AG04450 (cell line): ENCODE measurements at regions not wholly inside any gene's neighbourhood (a gene's known extent, or its start where the extent isn't known, plus 50 kb on each side); places are given as distances from the start of the nearest gene placed in this dataset.

ENCODE experiments used
- CTCF ChIA-PET: fragments of 300-600, 350-600 bp; formaldehyde crosslinking; extraction: SDS; loops from one replicate; lab custom pipeline; 2022; ENCODE audit warnings: antibody characterized with exemption, inconsistent platforms; lab: Charles Lee
- POLR2A ChIA-PET: fragments of 350-600 bp; formaldehyde crosslinking; extraction: SDS; loops from one replicate; lab custom pipeline; 2021; ENCODE audit warnings: antibody characterized with exemption, inconsistent platforms; lab: Yijun Ruan, JAX
- DNase-seq: peaks from one replicate; pipeline ENCODE4 v3.0.0-alpha.2; 2011; ENCODE audit warnings: low read depth, low spot score
- H3K27ac ChIP-seq: one replicate; pipeline ENCODE4 v1.5.1; 2012; ENCODE audit warnings: low read depth, low read length, control low read depth
- H3K27me3 ChIP-seq: one replicate; pipeline ENCODE4 v1.6.0; 2012; ENCODE audit warnings: low read length; ENCODE audit not compliant: control insufficient read depth, insufficient read depth
- H3K4me3 ChIP-seq: 2 replicates; pipeline ENCODE4 v1.5.1; 2011; ENCODE audit warnings: mild to moderate bottlenecking, low read depth, low read length, control low read depth
- H3K9me3 ChIP-seq: 2 replicates; pipeline ENCODE4 v1.5.1; 2012; ENCODE audit warnings: low read length; ENCODE audit not compliant: control insufficient read depth, insufficient read depth
- TF ChIP-seq, protein P1 (sequence below): IDR thresholded peaks from 2 replicates; pipeline ENCODE4 v1.5.1; 2011; ENCODE audit warnings: low read depth, low read length, control low read depth, inconsistent platforms

DNA sequence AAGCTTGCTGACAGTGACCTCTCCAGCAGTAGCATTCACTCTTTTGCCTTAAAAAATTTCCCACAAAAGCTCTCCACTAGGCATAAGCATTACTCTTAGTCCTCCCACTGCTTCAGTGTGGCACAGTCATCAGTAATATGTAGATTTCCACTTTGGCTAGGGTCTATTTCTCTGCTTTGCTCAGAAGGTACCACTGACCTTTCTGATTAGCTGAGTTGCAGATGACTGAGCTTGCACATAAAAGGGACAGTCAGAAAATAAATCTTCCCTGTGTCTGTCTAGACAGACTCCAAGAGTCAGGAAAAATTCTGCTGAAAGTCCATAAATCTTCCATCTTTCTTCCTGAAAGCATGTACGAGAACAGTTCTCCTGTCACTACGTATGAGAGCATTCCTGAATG, 56.6 kb upstream of the APP start:
- Histone ChIP-seq H3K27ac (no peak overlapping the region), H3K9me3 (no peaks in the 10 kb centered on the region), H3K4me3 (no peak overlapping the region), H3K27me3 (no peaks in the 10 kb centered on the region)
- CTCF ChIA-PET, result interaction anchor here (0.6 kb wide), 1 partner anchor 337 kb away, joined by 5 read pairs; no protein-coding TSS in a partner anchor
- DNase-seq, result no peak
- POLR2A ChIA-PET, result no interaction called here
- TF ChIP-seq, protein P1, sequence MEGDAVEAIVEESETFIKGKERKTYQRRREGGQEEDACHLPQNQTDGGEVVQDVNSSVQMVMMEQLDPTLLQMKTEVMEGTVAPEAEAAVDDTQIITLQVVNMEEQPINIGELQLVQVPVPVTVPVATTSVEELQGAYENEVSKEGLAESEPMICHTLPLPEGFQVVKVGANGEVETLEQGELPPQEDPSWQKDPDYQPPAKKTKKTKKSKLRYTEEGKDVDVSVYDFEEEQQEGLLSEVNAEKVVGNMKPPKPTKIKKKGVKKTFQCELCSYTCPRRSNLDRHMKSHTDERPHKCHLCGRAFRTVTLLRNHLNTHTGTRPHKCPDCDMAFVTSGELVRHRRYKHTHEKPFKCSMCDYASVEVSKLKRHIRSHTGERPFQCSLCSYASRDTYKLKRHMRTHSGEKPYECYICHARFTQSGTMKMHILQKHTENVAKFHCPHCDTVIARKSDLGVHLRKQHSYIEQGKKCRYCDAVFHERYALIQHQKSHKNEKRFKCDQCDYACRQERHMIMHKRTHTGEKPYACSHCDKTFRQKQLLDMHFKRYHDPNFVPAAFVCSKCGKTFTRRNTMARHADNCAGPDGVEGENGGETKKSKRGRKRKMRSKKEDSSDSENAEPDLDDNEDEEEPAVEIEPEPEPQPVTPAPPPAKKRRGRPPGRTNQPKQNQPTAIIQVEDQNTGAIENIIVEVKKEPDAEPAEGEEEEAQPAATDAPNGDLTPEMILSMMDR, result no peak

DNA sequence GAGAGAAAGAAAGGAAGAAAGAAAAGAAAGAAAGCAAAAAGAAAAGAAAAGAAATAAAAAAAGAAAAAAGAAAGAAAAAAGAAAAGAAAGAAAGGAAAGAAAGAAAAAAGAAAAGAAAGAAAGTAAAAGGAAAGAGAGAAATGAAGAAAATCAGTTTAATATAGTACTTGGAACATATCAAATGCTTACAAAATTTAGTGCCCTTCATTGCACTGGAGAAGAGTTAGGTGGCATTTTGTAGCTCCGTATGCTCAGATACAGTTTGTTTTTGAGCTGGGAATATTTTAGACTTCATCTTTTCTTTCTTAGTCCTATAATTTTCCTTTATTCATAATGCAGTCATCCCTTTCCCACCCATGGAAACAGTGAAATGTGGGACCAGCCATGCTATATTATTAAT, 56.2 kb upstream of the APP start:
- Histone ChIP-seq H3K4me3 (no peak overlapping the region), H3K27me3 (no peaks in the 10 kb centered on the region), H3K27ac (no peak overlapping the region), H3K9me3 (no peaks in the 10 kb centered on the region)
- ChIA-PET POLR2A (no interaction called here), CTCF (interaction anchor here (0.6 kb wide), 1 partner anchor 337 kb away, joined by 5 read pairs; no protein-coding TSS in a partner anchor)
- no peak for DNase-seq
- TF ChIP-seq, protein P1, result no peak

DNA sequence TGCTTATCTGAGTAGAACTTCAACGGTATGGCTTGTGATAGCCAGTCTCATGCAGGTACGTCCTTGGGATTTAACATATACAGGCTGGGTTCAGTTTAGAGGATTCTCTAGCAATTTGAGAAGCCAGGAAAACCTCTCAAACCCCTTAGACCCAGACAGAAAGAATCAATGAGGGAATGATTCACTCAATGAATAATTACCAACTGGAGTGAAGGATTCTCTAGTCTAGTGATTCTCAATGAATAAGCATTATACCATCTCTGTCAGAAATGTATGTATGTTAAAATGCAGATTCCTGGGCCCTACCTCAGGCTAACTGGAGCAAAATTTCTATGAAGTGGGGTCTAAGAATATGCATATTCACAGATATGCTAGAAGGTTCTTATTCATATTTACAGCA, 54.5 kb upstream of the APP start:
- Histone ChIP-seq H3K9me3 (no peaks in the 10 kb centered on the region), H3K4me3 (no peak overlapping the region), H3K27me3 (no peaks in the 10 kb centered on the region), H3K27ac (no peak overlapping the region)
- no peak for DNase-seq
- TF ChIP-seq, protein P1, result no peak
- POLR2A ChIA-PET, result no interaction called here
- CTCF ChIA-PET, result no interaction called here

DNA sequence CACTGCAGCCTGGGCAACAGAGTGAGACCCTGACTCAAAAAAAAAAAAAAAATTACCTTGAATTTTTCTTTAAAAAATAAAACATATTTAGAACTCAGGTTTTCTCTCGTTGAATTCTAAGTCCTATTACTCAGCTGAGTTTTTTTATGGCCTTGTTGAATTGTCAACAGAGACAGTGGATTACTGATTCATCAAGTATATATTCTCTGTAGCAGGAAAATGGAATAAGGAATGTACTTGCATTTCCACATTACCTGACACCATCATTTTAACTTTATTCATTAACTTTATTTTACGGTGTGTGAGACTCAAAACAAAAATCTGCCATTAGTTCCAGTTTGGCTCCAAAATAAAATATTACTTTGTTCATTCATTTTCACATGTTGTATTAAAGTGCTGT, 53.8 kb upstream of the APP start:
- ChIA-PET CTCF (no interaction called here), POLR2A (no interaction called here)
- H3K27ac ChIP-seq, result no peak overlapping the region
- no peaks in the 10 kb centered on the region for H3K27me3 ChIP-seq
- TF ChIP-seq, protein P1, result no peak
- no peaks in the 10 kb centered on the region for H3K9me3 ChIP-seq
- no peak overlapping the region for H3K4me3 ChIP-seq
- no peak for DNase-seq
